Daoy (cell line): ENCODE measurements at regions not wholly inside any gene's neighbourhood (a gene's known extent, or its start where the extent isn't known, plus 50 kb on each side); places are given as distances from the start of the nearest gene placed in this dataset.

Source experiments
- DNase-seq: peaks from one replicate; pipeline ENCODE4 v3.0.0-alpha.2; 2015; ENCODE audit warnings: low read depth

GRCh38 chr1:29824025-29824424 lies 587.7 kb downstream of the PTPRU start:
- no peak for DNase-seq

GRCh38 chr1:29823561-29823960 lies 587.2 kb downstream of the PTPRU start:
- no peak for DNase-seq

GRCh38 chr1:29821605-29822004 lies 585.3 kb downstream of the PTPRU start:
- no peak for DNase-seq

- no peak for DNase-seq
Measured at GRCh38 chr1:29820401-29820800, 584.1 kb downstream of the PTPRU start.

- DNase-seq = no peak
Measured at GRCh38 chr1:29812408-29813135, 576.2 kb downstream of the PTPRU start.

GRCh38 chr1:29811727-29812407 lies 575.5 kb downstream of the PTPRU start:
- no peak for DNase-seq

GRCh38 chr1:29811247-29811646 lies 574.9 kb downstream of the PTPRU start:
- no peak for DNase-seq

- DNase-seq = no peak
Measured at GRCh38 chr1:29810121-29811120, 574.1 kb downstream of the PTPRU start.

- DNase-seq = no peak
Measured at GRCh38 chr1:29809446-29810120, 573.3 kb downstream of the PTPRU start.

- no peak for DNase-seq
Measured at GRCh38 chr1:29808141-29808995, 572.0 kb downstream of the PTPRU start.

- DNase-seq = no peak
Measured at GRCh38 chr1:29807689-29808088, 571.4 kb downstream of the PTPRU start.

GRCh38 chr1:29806646-29807319 lies 570.5 kb downstream of the PTPRU start:
- no peak for DNase-seq

GRCh38 chr1:29805896-29806160 lies 569.5 kb downstream of the PTPRU start:
- no peak for DNase-seq

- DNase-seq = no peak
Measured at GRCh38 chr1:29805122-29805895, 569.0 kb downstream of the PTPRU start.

GRCh38 chr1:29804181-29804899 lies 568.0 kb downstream of the PTPRU start:
- no peak for DNase-seq

GRCh38 chr1:29803486-29803885 lies 567.2 kb downstream of the PTPRU start:
- no peak for DNase-seq

GRCh38 chr1:29802181-29803068 lies 566.1 kb downstream of the PTPRU start:
- no peak for DNase-seq

GRCh38 chr1:29801561-29801973 lies 565.2 kb downstream of the PTPRU start:
- DNase-seq = no peak
